Fibroblast of lung (primary cell): ENCODE measurements at regions not wholly inside any gene's neighbourhood (a gene's known extent, or its start where the extent isn't known, plus 50 kb on each side); places are given as distances from the start of the nearest gene placed in this dataset.

Experiments used
- EZH2 ChIP-seq: IDR thresholded peaks from 2 replicates; pipeline ENCODE4 v1.5.1; 2012; ENCODE audit warnings: low read length, control low read depth, mild to moderate bottlenecking; ENCODE audit errors: missing control alignments
- TF ChIP-seq, protein P1 (sequence below), 2 donors: IDR thresholded peaks in 1 of 2; conservative IDR thresholded peaks in 1 of 2; 1 replicate in 1 of 2; 2 replicates in 1 of 2; pipeline ENCODE4 v1.5.1; 2011 to 2012; ENCODE audit warnings: low read length in 2 of 2, control low read depth in 1 of 2, inconsistent platforms in 1 of 2, low read depth in 1 of 2, mild to moderate bottlenecking in 1 of 2

DNA sequence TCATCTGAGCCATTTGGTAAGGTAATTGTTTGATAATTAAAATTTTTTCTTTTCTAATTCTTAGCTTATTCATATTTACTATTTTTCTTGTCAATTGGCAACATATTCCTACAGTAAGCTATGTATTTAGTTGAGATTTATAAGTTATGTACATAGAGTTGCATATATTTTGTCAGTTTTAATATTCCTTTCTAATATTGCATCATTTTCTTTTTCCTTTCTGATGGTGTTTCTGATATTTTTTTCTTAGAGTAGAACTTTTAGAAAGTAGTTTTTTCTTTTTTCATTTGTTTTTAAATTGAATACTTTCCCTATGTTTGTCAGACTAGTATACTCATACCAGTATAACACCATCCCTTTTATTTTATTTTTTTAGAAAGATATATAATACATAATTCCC is 131.3 kb downstream of the TTC6 start:
- TF ChIP-seq, protein P1, sequence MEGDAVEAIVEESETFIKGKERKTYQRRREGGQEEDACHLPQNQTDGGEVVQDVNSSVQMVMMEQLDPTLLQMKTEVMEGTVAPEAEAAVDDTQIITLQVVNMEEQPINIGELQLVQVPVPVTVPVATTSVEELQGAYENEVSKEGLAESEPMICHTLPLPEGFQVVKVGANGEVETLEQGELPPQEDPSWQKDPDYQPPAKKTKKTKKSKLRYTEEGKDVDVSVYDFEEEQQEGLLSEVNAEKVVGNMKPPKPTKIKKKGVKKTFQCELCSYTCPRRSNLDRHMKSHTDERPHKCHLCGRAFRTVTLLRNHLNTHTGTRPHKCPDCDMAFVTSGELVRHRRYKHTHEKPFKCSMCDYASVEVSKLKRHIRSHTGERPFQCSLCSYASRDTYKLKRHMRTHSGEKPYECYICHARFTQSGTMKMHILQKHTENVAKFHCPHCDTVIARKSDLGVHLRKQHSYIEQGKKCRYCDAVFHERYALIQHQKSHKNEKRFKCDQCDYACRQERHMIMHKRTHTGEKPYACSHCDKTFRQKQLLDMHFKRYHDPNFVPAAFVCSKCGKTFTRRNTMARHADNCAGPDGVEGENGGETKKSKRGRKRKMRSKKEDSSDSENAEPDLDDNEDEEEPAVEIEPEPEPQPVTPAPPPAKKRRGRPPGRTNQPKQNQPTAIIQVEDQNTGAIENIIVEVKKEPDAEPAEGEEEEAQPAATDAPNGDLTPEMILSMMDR (conservative IDR thresholded peaks at IDR 0.05 in 1 of 2, IDR thresholded peaks at IDR 0.05 in 1 of 2; ENCODE audit: low read depth in 1 of 2, low read length in 2 of 2), result no peak
- TF ChIP-seq EZH2, result no peak
